ENCODE measurements at regions not wholly inside any gene's neighbourhood (a gene's known extent, or its start where the extent isn't known, plus 50 kb on each side); places are given as distances from the start of the nearest gene placed in this dataset.

- TF ChIP-seq RFX5 (IDR thresholded peaks at IDR 0.05; ENCODE audit: borderline replicate concordance, low read depth, low read length) (no peak), HDAC6 (IDR thresholded peaks at IDR 0.05; ENCODE audit: low read depth, low read length) (no peak), ATF3 (IDR thresholded peaks at IDR 0.05; ENCODE audit: insufficient read depth, low read depth, low read length) (no peak), JUN (IDR thresholded peaks at IDR 0.05; ENCODE audit: low read depth, low read length) (no peak)
These were observed 189.3 kb downstream of the KCNS3 start (continued) for GRCh38 chr2:18067588-18068384.
